CD14-positive monocyte (primary cell): ENCODE measurements at regions not wholly inside any gene's neighbourhood (a gene's known extent, or its start where the extent isn't known, plus 50 kb on each side); places are given as distances from the start of the nearest gene placed in this dataset.

Source experiments
- DNase-seq, 3 donors: peaks; one replicate each; pipeline ENCODE4 v3.0.0-alpha.2; 2011 to 2022
- H2AFZ ChIP-seq: 2 replicates; pipeline ENCODE4 v1.6.0; 2012; ENCODE audit warnings: mild to moderate bottlenecking, low read depth, low read length, inconsistent platforms; ENCODE audit not compliant: insufficient read depth, poor library complexity, severe bottlenecking
- H3K27ac ChIP-seq, 2 donors: 1 replicate in 1 of 2; 2 replicates in 1 of 2; pipeline ENCODE4 v1.5.1; 2012 to 2013; ENCODE audit warnings: low read length in 2 of 2, control low read depth in 1 of 2, inconsistent platforms in 1 of 2, low read depth in 1 of 2, mild to moderate bottlenecking in 1 of 2
- H3K27me3 ChIP-seq, 2 donors: one replicate each; pipeline versions ENCODE4 v1.6.0 to v1.6.1; 2011 to 2013; ENCODE audit warnings: low read length in 2 of 2; ENCODE audit not compliant: control insufficient read depth in 2 of 2, insufficient read depth in 2 of 2
- H3K36me3 ChIP-seq, 2 donors: replicated peaks in 1 of 2; 1 replicate in 1 of 2; 2 replicates in 1 of 2; pipeline versions ENCODE4 v1.5.1 to v1.6.1; 2012 to 2013; ENCODE audit warnings: low read length in 2 of 2, control low read depth in 1 of 2, inconsistent platforms in 1 of 2, mild to moderate bottlenecking in 1 of 2; ENCODE audit not compliant: insufficient read depth in 2 of 2, control insufficient read depth in 1 of 2
- H3K4me1 ChIP-seq, 2 donors: 1 replicate in 1 of 2; 2 replicates in 1 of 2; pipeline versions ENCODE4 v1.5.1 to v1.6.1; 2012 to 2013; ENCODE audit warnings: low read length in 2 of 2, control low read depth in 1 of 2, inconsistent platforms in 1 of 2, mild to moderate bottlenecking in 1 of 2, moderate library complexity in 1 of 2; ENCODE audit not compliant: insufficient read depth in 2 of 2, control insufficient read depth in 1 of 2
- H3K4me2 ChIP-seq: replicated peaks from 2 replicates; pipeline ENCODE3; 2012; ENCODE audit warnings: low read length, moderate library complexity, mild to moderate bottlenecking; ENCODE audit not compliant: poor library complexity, severe bottlenecking; ENCODE audit errors: extremely low read depth
- H3K4me3 ChIP-seq, 3 experiments: fragments of 200-600 bp in 1 of 3; sonication (generic) in 1 of 3; replicated peaks in 1 of 3; 1 replicate in 2 of 3; 2 replicates in 1 of 3; pipeline ENCODE4 v1.5.1; 2011 to 2013; ENCODE audit warnings: low read length in 3 of 3, mild to moderate bottlenecking in 3 of 3, control low read depth in 2 of 3, low read depth in 2 of 3, inconsistent platforms in 1 of 3, moderate library complexity in 1 of 3
- H3K79me2 ChIP-seq: 2 replicates; pipeline ENCODE4 v1.6.0; 2012; ENCODE audit warnings: mild to moderate bottlenecking, control low read depth, inconsistent platforms, low read length, moderate library complexity; ENCODE audit not compliant: insufficient read depth
- H3K9ac ChIP-seq: 2 replicates; pipeline ENCODE4 v1.6.0; 2017; ENCODE audit warnings: low read length, mild to moderate bottlenecking; ENCODE audit not compliant: insufficient read depth, poor library complexity, severe bottlenecking
- H3K9me3 ChIP-seq, 2 donors: replicated peaks in 1 of 2; 1 replicate in 1 of 2; 2 replicates in 1 of 2; pipeline versions ENCODE4 v1.5.1 to v1.6.1; 2012 to 2013; ENCODE audit warnings: low read length in 2 of 2, control low read depth in 1 of 2; ENCODE audit not compliant: control insufficient read depth in 1 of 2, insufficient read depth in 1 of 2
- H4K20me1 ChIP-seq: 2 replicates; pipeline ENCODE4 v1.6.0; 2012; ENCODE audit warnings: mild to moderate bottlenecking, low read length, control low read depth, moderate library complexity; ENCODE audit not compliant: insufficient read depth
- H3K27ac Mint-ChIP-seq, 7 donors: one replicate each; pipeline ENCODE4 v1.8.0; 2020; ENCODE audit warnings: mild to moderate bottlenecking in 7 of 7, mixed read lengths in 7 of 7, moderate library complexity in 6 of 7, inconsistent platforms in 2 of 7
- H3K27me3 Mint-ChIP-seq, 3 donors: one replicate each; pipeline ENCODE4 v1.8.0; 2021 to 2022; ENCODE audit warnings: low read depth in 3 of 3, mild to moderate bottlenecking in 3 of 3, mixed read lengths in 3 of 3, moderate library complexity in 3 of 3, inconsistent platforms in 1 of 3
- H3K36me3 Mint-ChIP-seq, 2 donors: one replicate each; pipeline ENCODE4 v1.8.0; 2020; ENCODE audit warnings: mixed read lengths in 2 of 2, inconsistent platforms in 1 of 2, mild to moderate bottlenecking in 1 of 2
- H3K4me1 Mint-ChIP-seq: one replicate; pipeline ENCODE4 v1.8.0; 2020; ENCODE audit warnings: mild to moderate bottlenecking, mixed read lengths
- H3K4me3 Mint-ChIP-seq, 2 donors: one replicate each; pipeline ENCODE4 v1.8.0; 2020; ENCODE audit warnings: mild to moderate bottlenecking in 2 of 2, mixed read lengths in 2 of 2, moderate library complexity in 1 of 2
- H3K9me3 Mint-ChIP-seq, 7 donors: one replicate each; pipeline ENCODE4 v1.8.0; 2020 to 2022; ENCODE audit warnings: mixed read lengths in 7 of 7, mild to moderate bottlenecking in 6 of 7, moderate library complexity in 6 of 7, inconsistent platforms in 2 of 7
- WGBS: methylation state at CpG from one replicate; pipeline ENCODE4 v1.1.5; 2013; ENCODE audit warnings: missing lambda C conversion rate; ENCODE audit not compliant: insufficient coverage; 5-methylcytosine and 5-hydroxymethylcytosine counted together
- intact Hi-C, 2 donors: fragments of 100-400 bp; cut with micrococcal nuclease; formaldehyde crosslinking; loops; one replicate each; pipeline versions ENCODE4 v1.15.0 to v1.15.1; 2023
- TF ChIP-seq, protein P1 (sequence below): fragments of 200-600 bp; IDR thresholded peaks from one replicate; pipeline ENCODE4 v1.8.0; 2022; ENCODE audit warnings: antibody characterized with exemption, mild to moderate bottlenecking

DNA sequence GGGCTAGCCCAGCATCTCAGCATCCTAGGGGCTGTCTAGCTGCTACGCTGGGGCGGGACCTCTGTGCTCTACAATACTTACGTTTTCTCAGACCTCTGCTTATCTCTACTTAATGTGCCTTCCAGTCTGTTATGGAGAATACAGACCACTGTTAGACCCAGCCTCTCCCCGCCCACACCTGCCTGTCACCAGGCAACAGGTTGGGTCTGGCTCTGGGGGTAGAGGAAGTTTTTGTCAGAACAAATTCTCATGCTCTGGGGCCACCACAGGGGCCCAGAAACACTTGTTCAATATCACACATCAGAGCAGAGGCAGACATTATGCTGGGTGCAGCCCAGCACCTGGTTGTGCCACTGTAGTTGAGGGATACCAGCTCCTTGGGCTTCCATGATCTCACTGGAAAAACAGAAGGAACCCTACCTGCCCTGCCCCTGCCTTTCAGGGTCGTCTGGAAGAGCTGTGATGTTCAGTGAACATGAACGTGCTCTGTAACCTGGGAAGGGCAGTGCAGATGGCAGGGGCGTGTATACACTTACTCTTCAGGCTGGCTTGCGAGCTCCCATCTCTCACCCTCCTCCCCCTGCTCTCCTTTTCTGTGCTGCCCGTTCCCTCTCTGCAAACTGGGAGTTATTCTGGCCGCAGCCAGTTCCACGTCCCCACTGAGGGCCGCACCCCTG, 135.2 kb upstream of the PODXL start:
- H3K9ac ChIP-seq = no peak overlapping the region
- intact Hi-C loops = loop anchor here (2.0 to 10.0 kb wide), 2 partner anchors 889 to 893 kb away; no protein-coding TSS in a partner anchor
- H3K79me2 ChIP-seq = no peaks in the 10 kb centered on the region
- H3K27me3 Mint-ChIP-seq = peaks cover 13 to 25% (median 23%) of the 10 kb centered on the region in 3 donors
- TF ChIP-seq, protein P1, sequence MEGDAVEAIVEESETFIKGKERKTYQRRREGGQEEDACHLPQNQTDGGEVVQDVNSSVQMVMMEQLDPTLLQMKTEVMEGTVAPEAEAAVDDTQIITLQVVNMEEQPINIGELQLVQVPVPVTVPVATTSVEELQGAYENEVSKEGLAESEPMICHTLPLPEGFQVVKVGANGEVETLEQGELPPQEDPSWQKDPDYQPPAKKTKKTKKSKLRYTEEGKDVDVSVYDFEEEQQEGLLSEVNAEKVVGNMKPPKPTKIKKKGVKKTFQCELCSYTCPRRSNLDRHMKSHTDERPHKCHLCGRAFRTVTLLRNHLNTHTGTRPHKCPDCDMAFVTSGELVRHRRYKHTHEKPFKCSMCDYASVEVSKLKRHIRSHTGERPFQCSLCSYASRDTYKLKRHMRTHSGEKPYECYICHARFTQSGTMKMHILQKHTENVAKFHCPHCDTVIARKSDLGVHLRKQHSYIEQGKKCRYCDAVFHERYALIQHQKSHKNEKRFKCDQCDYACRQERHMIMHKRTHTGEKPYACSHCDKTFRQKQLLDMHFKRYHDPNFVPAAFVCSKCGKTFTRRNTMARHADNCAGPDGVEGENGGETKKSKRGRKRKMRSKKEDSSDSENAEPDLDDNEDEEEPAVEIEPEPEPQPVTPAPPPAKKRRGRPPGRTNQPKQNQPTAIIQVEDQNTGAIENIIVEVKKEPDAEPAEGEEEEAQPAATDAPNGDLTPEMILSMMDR = no peak
- no peaks in the 10 kb centered on the region for H3K9me3 ChIP-seq
- H3K4me1 Mint-ChIP-seq = peaks cover 5% of the 10 kb centered on the region
- no peak overlapping the region for H3K27ac Mint-ChIP-seq
- no peak for DNase-seq
- H3K4me3 Mint-ChIP-seq = peak overlapping the region in 1 of 2 donors; percentile 8
- H3K27me3 ChIP-seq = no peaks in the 10 kb centered on the region
- no peaks in the 10 kb centered on the region for H3K36me3 ChIP-seq
- H3K9me3 Mint-ChIP-seq = no peaks in the 10 kb centered on the region
- no peak overlapping the region for H3K27ac ChIP-seq
- H2AFZ ChIP-seq = no peak overlapping the region
- 43% methylated on average over 7 of the region's 12 CpGs for WGBS
- no peak overlapping the region for H3K4me3 ChIP-seq
- H3K4me2 ChIP-seq = no peak overlapping the region
- peaks cover 0 to 3% of the 10 kb centered on the region in 2 donors for H3K4me1 ChIP-seq
- H3K36me3 Mint-ChIP-seq = no peaks in the 10 kb centered on the region
- H4K20me1 ChIP-seq = no peaks in the 10 kb centered on the region

DNA sequence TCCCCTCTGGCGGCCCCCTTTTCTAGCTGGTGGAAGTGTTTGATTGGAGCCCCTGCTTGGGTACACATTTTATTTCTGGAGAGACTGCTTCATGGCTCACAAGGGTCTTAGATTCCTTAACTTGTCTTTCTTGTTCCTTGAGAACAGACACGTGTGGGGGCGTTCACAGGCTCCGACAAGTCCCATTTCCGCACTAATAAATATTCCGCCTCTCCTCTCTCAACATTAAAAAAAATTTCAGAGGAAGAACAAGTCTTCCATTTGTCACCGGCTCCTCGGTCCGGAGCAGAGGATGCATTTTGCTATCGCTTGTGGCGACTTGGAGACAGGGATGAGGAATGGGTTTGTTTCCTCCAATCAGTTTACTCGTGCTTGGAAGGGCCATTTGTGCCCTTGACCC, 134.0 kb upstream of the PODXL start:
- TF ChIP-seq, protein P1 = no peak

More for the DNA sequence above, 134.0 kb upstream of the PODXL start:
- Histone ChIP-seq H3K4me3 (no peak overlapping the region), H3K27ac (no peak overlapping the region), H4K20me1 (no peaks in the 10 kb centered on the region), H3K79me2 (no peaks in the 10 kb centered on the region), H2AFZ (no peak overlapping the region), H3K27me3 (no peaks in the 10 kb centered on the region), H3K4me2 (no peak overlapping the region), H3K36me3 (no peaks in the 10 kb centered on the region), H3K9ac (no peak overlapping the region), H3K4me1 (peaks cover 0 to 3% of the 10 kb centered on the region in 2 donors), H3K9me3 (no peaks in the 10 kb centered on the region)
- Mint-ChIP-seq H3K27me3 (peaks cover 13 to 25% (median 25%) of the 10 kb centered on the region in 3 donors), H3K4me3 (no peak overlapping the region), H3K4me1 (peaks cover 5% of the 10 kb centered on the region), H3K27ac (no peak overlapping the region), H3K36me3 (no peaks in the 10 kb centered on the region), H3K9me3 (no peaks in the 10 kb centered on the region)
- WGBS = 71% methylated on average over 9 of the region's 12 CpGs
- DNase-seq = no peak
- intact Hi-C loops = loop anchor here (2.0 to 10.0 kb wide), 2 partner anchors 890 to 894 kb away; no protein-coding TSS in a partner anchor
